OCI-LY7 (cell line): ENCODE measurements at regions not wholly inside any gene's neighbourhood (a gene's known extent, or its start where the extent isn't known, plus 50 kb on each side); places are given as distances from the start of the nearest gene placed in this dataset.

Experiments used
- BruUV-seq: library from RNA; stranded (reverse); fragments of 400-500 nt; replicated peaks from 2 replicates; lab custom pipeline; 2021; lab: Mats Ljungman, UMichigan
- CTCF ChIA-PET: fragments of 300-600 bp; sonication (Branson Sonifier 250); formaldehyde crosslinking; loops from one replicate; lab custom pipeline; 2022; ENCODE audit warnings: antibody characterized with exemption; ENCODE audit not compliant: unreplicated experiment; lab: Charles Lee
- POLR2A ChIA-PET: fragments of 300-600 bp; sonication (Branson Sonifier 250); formaldehyde crosslinking; loops from one replicate; lab custom pipeline; 2022; ENCODE audit warnings: antibody characterized with exemption; lab: Charles Lee
- DNase-seq: peaks from one replicate; pipeline ENCODE4 v3.0.0-alpha.2; 2015; ENCODE audit warnings: low spot score
- H2AFZ ChIP-seq: fragments of 200-600 bp; sonication (generic), shearing (Covaris generic); 2 replicates; pipeline ENCODE4 v1.6.1; 2014; ENCODE audit warnings: mild to moderate bottlenecking, antibody characterized with exemption, low read length, moderate library complexity
- H3K27ac ChIP-seq: fragments of 200-600 bp; sonication (generic); 2 replicates; pipeline ENCODE4 v1.5.1; 2014; ENCODE audit warnings: mixed run types, low read depth, mild to moderate bottlenecking, moderate library complexity, low read length, inconsistent platforms; ENCODE audit not compliant: poor library complexity, severe bottlenecking
- H3K36me3 ChIP-seq: fragments of 200-600 bp; sonication (generic); 2 replicates; pipeline ENCODE4 v1.6.1; 2014; ENCODE audit warnings: mild to moderate bottlenecking, antibody characterized with exemption, low read length, moderate library complexity, mixed read lengths; ENCODE audit not compliant: insufficient read depth
- H3K4me1 ChIP-seq: fragments of 200-600 bp; sonication (generic); 2 replicates; pipeline ENCODE4 v1.5.1; 2014; ENCODE audit warnings: mild to moderate bottlenecking, low read length; ENCODE audit not compliant: insufficient read depth, poor library complexity, severe bottlenecking
- H3K4me2 ChIP-seq: fragments of 200-600 bp; sonication (generic); 2 replicates; pipeline ENCODE4 v1.6.1; 2014; ENCODE audit warnings: mild to moderate bottlenecking, low read length
- H3K4me3 ChIP-seq: fragments of 200-600 bp; sonication (generic); 2 replicates; pipeline ENCODE4 v1.5.1; 2014; ENCODE audit warnings: mild to moderate bottlenecking, low read depth, low read length; ENCODE audit not compliant: poor library complexity, severe bottlenecking
- H3K79me2 ChIP-seq: fragments of 200-600 bp; sonication (generic); 2 replicates; pipeline ENCODE4 v1.6.1; 2016; ENCODE audit warnings: low read depth, mild to moderate bottlenecking, low read length, moderate library complexity, mixed read lengths; ENCODE audit not compliant: insufficient read depth
- H3K9me2 ChIP-seq: fragments of 200-600 bp; sonication (generic); 2 replicates; pipeline ENCODE4 v1.6.1; 2016; ENCODE audit warnings: mild to moderate bottlenecking, low read length, mixed read lengths; ENCODE audit not compliant: insufficient read depth
- H3K9me3 ChIP-seq: fragments of 200-600 bp; sonication (generic); 2 replicates; pipeline ENCODE4 v1.6.1; 2014; ENCODE audit warnings: mild to moderate bottlenecking, mixed run types, low read length, mixed read lengths
- H4K20me1 ChIP-seq: fragments of 200-600 bp; sonication (generic); 2 replicates; pipeline ENCODE4 v1.6.1; 2014; ENCODE audit warnings: mild to moderate bottlenecking, antibody characterized with exemption, low read length, moderate library complexity, mixed read lengths; ENCODE audit not compliant: insufficient read depth
- CTCF ChIP-seq: fragments of 200-600 bp; sonication (generic); conservative IDR thresholded peaks from 2 replicates; pipeline ENCODE4 v1.5.1; 2014; ENCODE audit warnings: mild to moderate bottlenecking, antibody characterized with exemption, low read length, moderate library complexity, mixed read lengths
- EZH2phosphoT487 ChIP-seq: fragments of 200-600 bp; sonication (generic); IDR thresholded peaks from 2 replicates; pipeline ENCODE4 v1.6.1; 2018; ENCODE audit warnings: low read depth, borderline replicate concordance, mild to moderate bottlenecking, mixed run types, antibody characterized with exemption, low read length, moderate library complexity, mixed read lengths
- intact Hi-C: fragments of 100-400 bp; cut with micrococcal nuclease; formaldehyde crosslinking; loops from one replicate; pipeline ENCODE4 v1.10.0; 2022; ENCODE audit not compliant: unreplicated experiment

GRCh38 chr5:67732471-67732870 lies 483.1 kb upstream of the PIK3R1 start:
- POLR2A ChIA-PET: no interaction called here
- no peaks in the 10 kb centered on the region for H4K20me1 ChIP-seq
- H3K9me3 ChIP-seq: no peaks in the 10 kb centered on the region
- H3K4me1 ChIP-seq: no peaks in the 10 kb centered on the region
- intact Hi-C loops: no loop called here
- no peak overlapping the region for H3K4me2 ChIP-seq
- H3K79me2 ChIP-seq: no peaks in the 10 kb centered on the region
- H3K9me2 ChIP-seq: no peaks in the 10 kb centered on the region
- no peak overlapping the region for H3K4me3 ChIP-seq
- no peak for DNase-seq
- CTCF ChIA-PET: no interaction called here
- no peak for TF ChIP-seq EZH2phosphoT487
- TF ChIP-seq CTCF: no peak
- H3K36me3 ChIP-seq: no peaks in the 10 kb centered on the region
- H3K27ac ChIP-seq: no peak overlapping the region
- H2AFZ ChIP-seq: no peak overlapping the region
- BruUV-seq: no TSS peak

- Histone ChIP-seq H3K27ac (no peak overlapping the region), H3K4me3 (no peak overlapping the region), H2AFZ (no peak overlapping the region), H3K36me3 (no peaks in the 10 kb centered on the region), H3K79me2 (no peaks in the 10 kb centered on the region), H3K4me1 (no peaks in the 10 kb centered on the region), H3K4me2 (no peak overlapping the region), H4K20me1 (no peaks in the 10 kb centered on the region), H3K9me2 (no peaks in the 10 kb centered on the region), H3K9me3 (no peaks in the 10 kb centered on the region)
- intact Hi-C loops: no loop called here
- no peak for DNase-seq
- no peak for TF ChIP-seq EZH2phosphoT487
- no peak for TF ChIP-seq CTCF
- BruUV-seq: no TSS peak
- CTCF ChIA-PET: no interaction called here
- POLR2A ChIA-PET: no interaction called here
Measured at GRCh38 chr5:67731886-67732285, 483.7 kb upstream of the PIK3R1 start.

GRCh38 chr5:67730917-67731474 lies 484.6 kb upstream of the PIK3R1 start:
- intact Hi-C loops: no loop called here
- Histone ChIP-seq H3K36me3 (no peaks in the 10 kb centered on the region), H3K4me2 (no peak overlapping the region), H4K20me1 (no peaks in the 10 kb centered on the region), H3K4me1 (no peaks in the 10 kb centered on the region), H2AFZ (no peak overlapping the region), H3K79me2 (no peaks in the 10 kb centered on the region), H3K4me3 (no peak overlapping the region), H3K9me3 (no peaks in the 10 kb centered on the region), H3K27ac (no peak overlapping the region), H3K9me2 (no peaks in the 10 kb centered on the region)
- DNase-seq: no peak
- BruUV-seq: no TSS peak
- ChIA-PET CTCF (no interaction called here), POLR2A (no interaction called here)
- TF ChIP-seq EZH2phosphoT487 (no peak), CTCF (no peak)
